MM.1S (cell line): ENCODE measurements at regions not wholly inside any gene's neighbourhood (a gene's known extent, or its start where the extent isn't known, plus 50 kb on each side); places are given as distances from the start of the nearest gene placed in this dataset.

Experiments used
- DNase-seq: peaks from one replicate; pipeline ENCODE4 v3.0.0-alpha.2; 2015
- H2AFZ ChIP-seq: fragments of 300-600 bp; sonication (generic); 2 replicates; pipeline ENCODE4 v1.6.0; 2016; ENCODE audit warnings: antibody characterized with exemption, low read length
- H3F3A ChIP-seq: fragments of 300-600 bp; sonication (generic); 2 replicates; pipeline ENCODE4 v1.6.1; 2016; ENCODE audit warnings: mild to moderate bottlenecking, antibody characterized with exemption, low read length, moderate library complexity, mixed read lengths; ENCODE audit not compliant: insufficient read depth
- H3K27ac ChIP-seq: fragments of 300-600 bp; sonication (generic); 2 replicates; pipeline ENCODE4 v1.5.1; 2016; ENCODE audit warnings: mild to moderate bottlenecking, low read length
- H3K27me3 ChIP-seq: fragments of 300-600 bp; sonication (generic); replicated peaks from 2 replicates; pipeline ENCODE4 v1.6.0; 2016; ENCODE audit warnings: low read length; ENCODE audit not compliant: insufficient read depth
- H3K36me3 ChIP-seq: fragments of 300-600 bp; sonication (generic); replicated peaks from 2 replicates; pipeline ENCODE4 v1.6.1; 2016; ENCODE audit warnings: mild to moderate bottlenecking, low read length, mixed read lengths; ENCODE audit not compliant: insufficient read depth
- H3K4me1 ChIP-seq: fragments of 300-600 bp; sonication (generic); 2 replicates; pipeline ENCODE4 v1.6.1; 2016; ENCODE audit warnings: low read length, mixed read lengths
- H3K4me2 ChIP-seq: fragments of 300-600 bp; sonication (generic); 2 replicates; pipeline ENCODE4 v1.6.0; 2016; ENCODE audit warnings: low read depth, low read length
- H3K4me3 ChIP-seq: fragments of 300-600 bp; sonication (generic); 2 replicates; pipeline ENCODE4 v1.5.1; 2016; ENCODE audit warnings: low read length, mixed read lengths
- H3K79me2 ChIP-seq: fragments of 300-600 bp; sonication (generic); 2 replicates; pipeline ENCODE4 v1.6.1; 2016; ENCODE audit warnings: mixed run types, low read length, mixed read lengths
- H3K9ac ChIP-seq: fragments of 300-600 bp; sonication (generic); 2 replicates; pipeline ENCODE4 v1.6.1; 2016; ENCODE audit warnings: low read length, mixed read lengths
- H3K9me2 ChIP-seq: fragments of 300-600 bp; sonication (generic); replicated peaks from 2 replicates; pipeline ENCODE4 v1.6.1; 2016; ENCODE audit warnings: mild to moderate bottlenecking, low read length, mixed read lengths; ENCODE audit not compliant: insufficient read depth
- H3K9me3 ChIP-seq: fragments of 300-600 bp; sonication (generic); replicated peaks from 2 replicates; pipeline ENCODE4 v1.6.1; 2016; ENCODE audit warnings: mild to moderate bottlenecking, low read length, mixed read lengths; ENCODE audit not compliant: insufficient read depth
- H4K20me1 ChIP-seq: fragments of 300-600 bp; sonication (generic); 2 replicates; pipeline ENCODE4 v1.6.1; 2016; ENCODE audit warnings: mild to moderate bottlenecking, low read length, moderate library complexity, mixed read lengths; ENCODE audit not compliant: insufficient read depth
- CTCF ChIP-seq: fragments of 300-600 bp; sonication (generic); IDR thresholded peaks from 2 replicates; pipeline ENCODE4 v1.5.1; 2016; ENCODE audit warnings: antibody characterized with exemption, low read length, mixed read lengths
- EZH2 ChIP-seq: fragments of 300-600 bp; sonication (generic); optimal IDR thresholded peaks from 2 replicates; pipeline ENCODE3; 2017; ENCODE audit warnings: low read depth, mild to moderate bottlenecking, antibody characterized with exemption, low read length, mixed read lengths
- EZH2phosphoT487 ChIP-seq: fragments of 300-600 bp; sonication (generic); IDR thresholded peaks from 2 replicates; pipeline ENCODE4 v1.6.1; 2018; ENCODE audit warnings: antibody characterized with exemption, low read length

- Histone ChIP-seq H3K36me3 (no peaks in the 10 kb centered on the region), H3K9me2 (no peaks in the 10 kb centered on the region), H3K9ac (no peak overlapping the region), H3K4me3 (no peak overlapping the region), H3K27me3 (no peaks in the 10 kb centered on the region), H4K20me1 (no peaks in the 10 kb centered on the region), H3K4me1 (no peaks in the 10 kb centered on the region), H3K27ac (no peak overlapping the region), H3K9me3 (no peaks in the 10 kb centered on the region), H3K4me2 (no peak overlapping the region), H3K79me2 (no peaks in the 10 kb centered on the region), H3F3A (no peaks in the 10 kb centered on the region), H2AFZ (no peak overlapping the region)
- DNase-seq = no peak
- TF ChIP-seq CTCF = no peak
Measured at GRCh38 chr1:70656361-70656760, 245.3 kb downstream of the CTH start.

GRCh38 chr1:70659891-70660290 lies 248.8 kb downstream of the CTH start:
- Histone ChIP-seq H3K4me1 (no peaks in the 10 kb centered on the region), H3K9me3 (no peaks in the 10 kb centered on the region), H3K9me2 (no peaks in the 10 kb centered on the region), H3K27ac (no peak overlapping the region), H3K4me3 (no peak overlapping the region), H4K20me1 (no peaks in the 10 kb centered on the region), H3K4me2 (no peak overlapping the region), H3K79me2 (no peaks in the 10 kb centered on the region), H2AFZ (no peak overlapping the region), H3K36me3 (no peaks in the 10 kb centered on the region), H3K9ac (no peak overlapping the region), H3F3A (no peaks in the 10 kb centered on the region), H3K27me3 (no peaks in the 10 kb centered on the region)
- no peak for TF ChIP-seq EZH2
- TF ChIP-seq EZH2phosphoT487 = no peak
- TF ChIP-seq CTCF = no peak
- no peak for DNase-seq

- H3K27me3 ChIP-seq = no peaks in the 10 kb centered on the region
- DNase-seq = no peak
- H3K36me3 ChIP-seq = no peaks in the 10 kb centered on the region
- no peak overlapping the region for H3K9ac ChIP-seq
- no peak for TF ChIP-seq EZH2phosphoT487
- no peak for TF ChIP-seq CTCF
- no peak for TF ChIP-seq EZH2
- no peak overlapping the region for H3K4me3 ChIP-seq
- H3K4me1 ChIP-seq = no peaks in the 10 kb centered on the region
- H2AFZ ChIP-seq = no peak overlapping the region
- H3K27ac ChIP-seq = no peak overlapping the region
- no peaks in the 10 kb centered on the region for H3K79me2 ChIP-seq
- H3F3A ChIP-seq = no peaks in the 10 kb centered on the region
- no peaks in the 10 kb centered on the region for H3K9me2 ChIP-seq
- no peaks in the 10 kb centered on the region for H4K20me1 ChIP-seq
- no peaks in the 10 kb centered on the region for H3K9me3 ChIP-seq
- H3K4me2 ChIP-seq = no peak overlapping the region
Measured at GRCh38 chr1:70666381-70667140, 255.5 kb downstream of the CTH start.
